GM19467 (cell line): ENCODE measurements at regions not wholly inside any gene's neighbourhood (a gene's known extent, or its start where the extent isn't known, plus 50 kb on each side); places are given as distances from the start of the nearest gene placed in this dataset.

Experiments
- ATAC-seq: cut with Tn5 transposase; IDR thresholded peaks from one replicate; pipeline ENCODE4 v1.9.1; 2021; ENCODE audit warnings: mild to moderate bottlenecking, moderate library complexity; ENCODE audit not compliant: unreplicated experiment

DNA sequence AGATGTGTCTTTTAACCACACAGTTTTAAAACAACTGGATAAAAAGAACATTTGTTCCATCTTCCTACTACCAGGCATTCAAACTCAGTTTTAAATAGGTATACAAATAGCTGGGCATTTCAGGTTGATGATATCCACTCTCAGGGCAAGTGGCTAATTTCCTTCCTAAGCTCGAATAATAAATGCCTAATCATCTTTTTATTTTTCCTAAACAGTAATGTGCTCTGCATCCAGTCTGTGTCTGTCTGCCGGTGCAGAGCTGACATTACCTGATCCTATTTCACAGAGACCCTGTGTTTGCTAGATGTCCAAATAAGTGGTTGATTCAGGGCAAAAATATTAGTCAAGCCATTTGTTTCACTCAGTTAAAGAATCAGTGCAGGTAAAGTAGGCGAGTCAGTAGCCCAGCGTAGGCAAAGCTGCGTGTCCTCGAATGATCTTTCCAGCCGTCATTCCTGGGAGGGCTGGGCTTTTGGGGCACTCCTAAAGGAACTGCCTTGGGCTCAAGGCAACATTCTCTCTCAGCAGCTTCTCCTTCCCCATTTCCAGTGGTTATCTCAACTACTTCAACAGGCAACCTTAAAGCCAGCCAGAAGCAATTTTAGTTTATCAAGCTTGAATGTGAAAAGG lies 74.2 kb upstream of the BMP2 start:
- ATAC-seq = no peak

GRCh38 chr20:6692566-6693173 lies 74.8 kb upstream of the BMP2 start:
- no peak for ATAC-seq

GRCh38 chr20:6691516-6691915 lies 76.0 kb upstream of the BMP2 start:
- ATAC-seq = no peak

GRCh38 chr20:6689339-6689973 lies 78.0 kb upstream of the BMP2 start:
- ATAC-seq = no peak

DNA sequence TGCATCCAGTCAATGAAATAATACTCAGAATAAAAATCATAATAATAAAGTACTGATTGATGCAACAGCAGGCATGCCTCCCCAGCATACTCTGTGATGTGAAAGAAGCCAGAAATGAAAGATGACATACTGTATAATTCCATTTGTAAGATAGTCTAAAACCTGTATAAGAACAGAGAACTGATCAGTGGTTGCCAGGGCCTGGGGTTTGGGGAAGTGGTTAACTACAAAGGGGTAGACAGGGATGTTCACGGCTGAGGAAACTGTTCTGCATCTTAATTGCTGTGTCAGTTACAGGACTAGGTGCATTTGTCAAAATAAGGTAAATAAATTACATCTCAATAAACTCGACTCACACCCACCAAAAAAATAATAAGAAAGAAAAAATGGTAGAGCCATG lies 81.3 kb upstream of the BMP2 start:
- peak; percentile 71 for ATAC-seq

DNA sequence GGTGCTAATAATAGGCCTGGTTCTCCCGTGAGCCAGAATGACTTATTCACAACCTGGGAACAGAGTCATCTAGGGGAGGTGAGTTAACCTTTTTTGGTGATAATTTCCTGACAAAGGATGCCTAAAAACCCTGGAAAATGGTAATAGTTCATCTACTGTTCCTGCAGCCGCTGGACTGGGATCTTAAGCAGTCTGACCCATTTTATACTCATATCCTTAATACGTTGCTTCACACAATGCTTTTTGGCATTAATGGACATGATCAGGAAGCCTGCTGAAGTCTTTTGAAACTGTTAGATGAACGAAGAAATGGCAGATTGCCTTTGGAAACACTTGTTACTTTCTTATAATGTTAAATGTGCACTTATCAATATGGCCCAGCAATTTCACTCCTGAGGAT lies 81.9 kb upstream of the BMP2 start:
- no peak for ATAC-seq

- no peak for ATAC-seq
Observed at GRCh38 chr20:6685181-6685582, 82.3 kb upstream of the BMP2 start.

GRCh38 chr20:6683021-6683977 lies 84.2 kb upstream of the BMP2 start:
- ATAC-seq = no peak

GRCh38 chr20:6680854-6681253 lies 86.6 kb upstream of the BMP2 start:
- no peak for ATAC-seq

- ATAC-seq = no peak
Observed at GRCh38 chr20:6680441-6680840, 87.0 kb upstream of the BMP2 start.

- no peak for ATAC-seq
Observed at GRCh38 chr20:6679086-6679485, 88.4 kb upstream of the BMP2 start.

GRCh38 chr20:6678101-6678500 lies 89.4 kb upstream of the BMP2 start:
- no peak for ATAC-seq

- no peak for ATAC-seq
Observed at GRCh38 chr20:6674831-6675230, 92.7 kb upstream of the BMP2 start.

DNA sequence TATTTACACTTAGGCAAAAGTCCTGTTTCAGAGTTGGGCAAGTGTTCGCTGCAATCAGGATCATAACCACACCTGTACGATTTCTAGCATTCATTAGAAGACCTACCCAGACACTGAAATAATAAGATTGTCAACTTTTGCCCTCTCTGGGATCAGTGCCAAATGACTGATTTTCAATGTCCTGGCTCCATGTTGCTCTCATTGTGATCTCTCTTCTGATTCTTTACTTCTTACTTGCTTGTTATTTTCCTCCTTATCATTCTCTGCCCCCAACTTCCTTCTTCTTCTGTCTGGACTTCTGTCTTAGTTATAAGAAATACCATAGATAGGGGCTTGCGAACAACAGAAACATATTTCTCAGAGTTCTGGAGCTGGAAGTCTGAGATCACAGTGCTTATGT lies 94.4 kb upstream of the BMP2 start:
- ATAC-seq = no peak

DNA sequence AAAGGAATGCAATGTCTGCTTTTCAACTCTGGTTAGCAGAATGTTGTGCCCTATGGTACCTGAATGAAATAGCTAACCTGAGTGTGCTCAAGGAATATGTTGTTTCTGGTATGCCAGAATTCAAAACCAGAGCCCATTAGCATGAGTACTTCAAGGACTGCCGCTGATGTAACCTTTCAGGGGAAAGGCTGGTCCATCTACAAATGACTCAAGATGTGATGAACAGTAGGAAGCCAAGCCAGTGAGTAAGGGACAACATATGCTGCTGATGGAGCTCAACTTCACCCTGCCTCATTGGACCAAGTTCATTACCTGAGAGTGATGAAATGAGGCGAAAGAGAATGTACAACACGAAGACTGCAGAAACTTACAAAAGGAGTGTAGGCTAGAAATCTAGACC lies 95.7 kb upstream of the BMP2 start:
- no peak for ATAC-seq

GRCh38 chr20:6668546-6668945 lies 98.9 kb upstream of the BMP2 start:
- no peak for ATAC-seq

- no peak for ATAC-seq
Observed at GRCh38 chr20:6665621-6666355, 101.7 kb upstream of the BMP2 start.

GRCh38 chr20:6665161-6665560 lies 102.3 kb upstream of the BMP2 start:
- ATAC-seq = no peak

- ATAC-seq = no peak
Observed at GRCh38 chr20:6664574-6664973, 102.9 kb upstream of the BMP2 start.

GRCh38 chr20:6663751-6664388 lies 103.6 kb upstream of the BMP2 start:
- no peak for ATAC-seq
